Thyroid gland (tissue), 4 donors: ENCODE measurements at regions not wholly inside any gene's neighbourhood (a gene's known extent, or its start where the extent isn't known, plus 50 kb on each side); places are given as distances from the start of the nearest gene placed in this dataset.

ENCODE experiments used
- POLR2A ChIP-seq, 2 donors: fragments of 450-650 bp; IDR thresholded peaks; one replicate each; pipeline ENCODE4 v1.6.1; 2017; ENCODE audit warnings: antibody characterized with exemption in 2 of 2, mild to moderate bottlenecking in 2 of 2, moderate library complexity in 1 of 2
- TF ChIP-seq, protein P1 (sequence below), 6 experiments: fragments of 200-600 bp in 3 of 6; fragments of 450-650 bp in 3 of 6; sonication (generic) in 3 of 6; IDR thresholded peaks; one replicate each; pipeline ENCODE4 v1.5.1; 2016 to 2019; ENCODE audit warnings: antibody characterized with exemption in 6 of 6, mild to moderate bottlenecking in 2 of 6, inconsistent platforms in 1 of 6, moderate library complexity in 1 of 6

DNA sequence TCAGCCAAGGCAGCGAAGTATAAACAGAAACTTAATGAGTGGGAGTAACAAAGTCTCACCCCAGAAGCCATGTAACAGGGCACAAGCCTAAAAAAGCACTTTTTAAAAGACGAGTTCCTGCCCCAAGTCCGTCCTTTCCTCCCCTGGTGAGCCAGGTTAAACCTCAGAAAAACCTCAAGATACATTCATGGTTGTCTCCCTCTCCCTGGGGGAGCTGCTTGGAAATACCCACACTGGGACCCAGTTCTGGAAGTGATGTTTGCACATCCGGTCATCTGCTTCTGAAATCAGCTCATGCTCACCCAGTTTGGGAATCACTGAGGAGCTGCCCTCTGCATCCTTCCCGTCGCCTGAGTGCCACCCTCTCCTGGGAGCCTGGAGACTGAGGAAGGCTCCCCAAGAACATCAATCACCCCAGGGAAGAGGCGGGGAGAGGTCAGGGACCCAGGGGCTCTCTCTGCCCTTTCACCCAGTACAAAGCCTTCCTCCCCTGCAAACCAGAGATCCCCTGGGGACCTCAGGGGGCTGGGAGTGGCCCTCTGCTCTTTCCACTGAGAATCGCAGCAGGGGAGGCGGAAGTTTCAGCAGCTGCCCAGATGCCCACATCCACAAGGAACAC is 150.6 kb upstream of the AGAP1 start:
- TF ChIP-seq, protein P1, sequence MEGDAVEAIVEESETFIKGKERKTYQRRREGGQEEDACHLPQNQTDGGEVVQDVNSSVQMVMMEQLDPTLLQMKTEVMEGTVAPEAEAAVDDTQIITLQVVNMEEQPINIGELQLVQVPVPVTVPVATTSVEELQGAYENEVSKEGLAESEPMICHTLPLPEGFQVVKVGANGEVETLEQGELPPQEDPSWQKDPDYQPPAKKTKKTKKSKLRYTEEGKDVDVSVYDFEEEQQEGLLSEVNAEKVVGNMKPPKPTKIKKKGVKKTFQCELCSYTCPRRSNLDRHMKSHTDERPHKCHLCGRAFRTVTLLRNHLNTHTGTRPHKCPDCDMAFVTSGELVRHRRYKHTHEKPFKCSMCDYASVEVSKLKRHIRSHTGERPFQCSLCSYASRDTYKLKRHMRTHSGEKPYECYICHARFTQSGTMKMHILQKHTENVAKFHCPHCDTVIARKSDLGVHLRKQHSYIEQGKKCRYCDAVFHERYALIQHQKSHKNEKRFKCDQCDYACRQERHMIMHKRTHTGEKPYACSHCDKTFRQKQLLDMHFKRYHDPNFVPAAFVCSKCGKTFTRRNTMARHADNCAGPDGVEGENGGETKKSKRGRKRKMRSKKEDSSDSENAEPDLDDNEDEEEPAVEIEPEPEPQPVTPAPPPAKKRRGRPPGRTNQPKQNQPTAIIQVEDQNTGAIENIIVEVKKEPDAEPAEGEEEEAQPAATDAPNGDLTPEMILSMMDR (IDR thresholded peaks at IDR 0.05), result no peak
- TF ChIP-seq POLR2A (IDR thresholded peaks at IDR 0.05), result no peak
